Adrenal gland (tissue), 5 donors: ENCODE measurements at regions not wholly inside any gene's neighbourhood (a gene's known extent, or its start where the extent isn't known, plus 50 kb on each side); places are given as distances from the start of the nearest gene placed in this dataset.

Experiments
- CTCF ChIP-seq, 6 experiments: fragments of 450-650 bp in 4 of 6; fragments of 200-600 bp in 2 of 6; sonication (generic) in 1 of 6; IDR thresholded peaks; 1 replicate in 5 of 6; 2 replicates in 1 of 6; pipeline versions ENCODE4 v1.5.1 to v1.8.0; 2016 to 2021; ENCODE audit warnings: antibody characterized with exemption in 6 of 6, mild to moderate bottlenecking in 2 of 6, moderate library complexity in 1 of 6
- POLR2A ChIP-seq, 2 donors: fragments of 450-650 bp; IDR thresholded peaks; one replicate each; pipeline ENCODE4 v1.6.1; 2017; ENCODE audit warnings: antibody characterized with exemption in 2 of 2, mild to moderate bottlenecking in 2 of 2, moderate library complexity in 1 of 2
- donor health status: DM: no; HTN: no; CAD: no.

GRCh38 chr5:43973318-43973717 is 370.3 kb downstream of the NNT start:
- TF ChIP-seq POLR2A (IDR thresholded peaks at IDR 0.05): no peak
- no peak for TF ChIP-seq CTCF (IDR thresholded peaks at IDR 0.05)
